ENCODE measurements at regions not wholly inside any gene's neighbourhood (a gene's known extent, or its start where the extent isn't known, plus 50 kb on each side); places are given as distances from the start of the nearest gene placed in this dataset.

DNA sequence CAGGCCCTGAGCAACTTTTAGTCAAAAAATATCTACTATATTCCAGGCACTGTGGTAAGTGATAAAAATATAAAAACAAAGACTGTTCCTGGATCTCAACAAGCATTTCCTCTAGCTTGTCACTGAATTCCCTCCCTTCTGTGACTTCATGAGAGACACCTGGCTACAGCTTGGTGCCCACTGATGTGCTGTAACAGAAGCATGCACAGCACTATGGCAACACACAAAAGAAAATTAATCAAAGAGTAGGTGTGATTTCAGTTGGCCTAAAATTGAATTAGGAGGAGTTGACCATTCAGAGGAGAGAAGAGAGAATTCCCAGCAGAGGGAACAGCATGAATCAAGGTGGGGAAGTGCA, 158.9 kb upstream of the LPP start:
- DNase-seq (ENCODE audit: extremely low read depth, low read depth) = no peak
- no peak overlapping the region for H3K4me3 ChIP-seq (replicated peaks; ENCODE audit: low read depth, low read length)
- TF ChIP-seq, protein P1, sequence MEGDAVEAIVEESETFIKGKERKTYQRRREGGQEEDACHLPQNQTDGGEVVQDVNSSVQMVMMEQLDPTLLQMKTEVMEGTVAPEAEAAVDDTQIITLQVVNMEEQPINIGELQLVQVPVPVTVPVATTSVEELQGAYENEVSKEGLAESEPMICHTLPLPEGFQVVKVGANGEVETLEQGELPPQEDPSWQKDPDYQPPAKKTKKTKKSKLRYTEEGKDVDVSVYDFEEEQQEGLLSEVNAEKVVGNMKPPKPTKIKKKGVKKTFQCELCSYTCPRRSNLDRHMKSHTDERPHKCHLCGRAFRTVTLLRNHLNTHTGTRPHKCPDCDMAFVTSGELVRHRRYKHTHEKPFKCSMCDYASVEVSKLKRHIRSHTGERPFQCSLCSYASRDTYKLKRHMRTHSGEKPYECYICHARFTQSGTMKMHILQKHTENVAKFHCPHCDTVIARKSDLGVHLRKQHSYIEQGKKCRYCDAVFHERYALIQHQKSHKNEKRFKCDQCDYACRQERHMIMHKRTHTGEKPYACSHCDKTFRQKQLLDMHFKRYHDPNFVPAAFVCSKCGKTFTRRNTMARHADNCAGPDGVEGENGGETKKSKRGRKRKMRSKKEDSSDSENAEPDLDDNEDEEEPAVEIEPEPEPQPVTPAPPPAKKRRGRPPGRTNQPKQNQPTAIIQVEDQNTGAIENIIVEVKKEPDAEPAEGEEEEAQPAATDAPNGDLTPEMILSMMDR (IDR thresholded peaks at IDR 0.05; ENCODE audit: low read depth, low read length, missing control alignments) = no peak

DNA sequence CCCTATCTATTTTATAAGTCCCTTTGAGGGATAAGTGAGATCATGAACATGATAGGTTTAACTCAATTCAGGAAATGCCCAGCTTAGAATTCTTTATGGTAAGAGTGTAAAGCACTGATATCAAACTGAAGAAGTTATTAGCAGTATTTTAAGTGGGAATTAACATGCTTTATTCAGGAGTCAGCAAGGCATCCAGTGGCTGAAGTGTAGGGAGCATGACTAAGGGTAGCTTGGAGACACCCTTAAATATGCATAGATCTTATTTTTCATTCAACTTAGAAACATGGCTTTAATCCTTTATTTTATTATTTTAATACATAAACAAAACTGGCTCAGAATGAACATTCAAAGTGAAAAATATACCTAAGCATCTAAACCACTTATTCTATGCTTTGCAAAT, 158.3 kb upstream of the LPP start:
- TF ChIP-seq, protein P1 (IDR thresholded peaks at IDR 0.05; ENCODE audit: low read depth, low read length, missing control alignments) = no peak
- no peak overlapping the region for H3K4me3 ChIP-seq (replicated peaks; ENCODE audit: low read depth, low read length)
- no peak for DNase-seq (ENCODE audit: extremely low read depth, low read depth)

DNA sequence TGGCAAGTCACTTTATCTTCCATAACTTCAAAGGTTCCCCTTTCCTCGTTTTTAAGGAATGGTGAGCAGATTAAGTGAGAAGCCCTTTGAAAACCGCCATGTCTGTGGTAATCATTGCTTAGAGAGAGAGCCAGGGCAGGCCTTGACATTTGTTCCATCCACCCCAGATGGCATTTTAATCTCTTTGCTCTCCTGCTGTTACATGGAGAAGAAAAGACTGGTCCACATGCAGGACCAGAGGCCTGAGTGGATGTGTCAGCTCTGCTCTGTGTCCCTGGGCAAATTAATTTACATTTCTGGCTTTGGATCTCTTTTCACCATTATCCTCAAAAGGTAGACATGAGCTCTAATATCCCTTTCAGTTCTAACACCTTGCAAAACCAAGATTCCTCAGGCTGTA, 157.3 kb upstream of the LPP start:
- TF ChIP-seq, protein P1 (IDR thresholded peaks at IDR 0.05; ENCODE audit: low read depth, low read length, missing control alignments) = no peak
- no peak for DNase-seq (ENCODE audit: extremely low read depth, low read depth)
- no peak overlapping the region for H3K4me3 ChIP-seq (replicated peaks; ENCODE audit: low read depth, low read length)

DNA sequence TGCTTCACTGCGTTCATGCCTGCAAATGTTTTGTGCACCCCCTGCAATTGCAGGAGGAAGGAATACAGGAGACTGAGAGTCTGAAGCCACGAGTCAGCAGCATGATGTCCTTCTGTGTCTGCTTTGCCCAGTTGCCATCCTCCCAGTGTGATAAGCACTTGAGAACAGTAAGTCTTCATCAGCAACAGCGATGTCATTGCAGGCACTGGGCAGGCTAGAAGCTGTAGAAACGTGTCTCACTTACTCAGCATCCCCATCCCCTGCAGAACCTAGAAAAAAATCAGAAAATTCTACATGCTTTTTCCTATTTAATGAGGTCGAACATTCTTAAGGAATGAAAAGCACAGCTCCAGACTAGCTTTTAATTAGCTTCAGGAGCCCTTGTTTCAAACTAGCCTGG, 156.5 kb upstream of the LPP start:
- DNase-seq (ENCODE audit: extremely low read depth, low read depth) = no peak
- TF ChIP-seq, protein P1 (IDR thresholded peaks at IDR 0.05; ENCODE audit: low read depth, low read length, missing control alignments) = no peak
- no peak overlapping the region for H3K4me3 ChIP-seq (replicated peaks; ENCODE audit: low read depth, low read length)

DNA sequence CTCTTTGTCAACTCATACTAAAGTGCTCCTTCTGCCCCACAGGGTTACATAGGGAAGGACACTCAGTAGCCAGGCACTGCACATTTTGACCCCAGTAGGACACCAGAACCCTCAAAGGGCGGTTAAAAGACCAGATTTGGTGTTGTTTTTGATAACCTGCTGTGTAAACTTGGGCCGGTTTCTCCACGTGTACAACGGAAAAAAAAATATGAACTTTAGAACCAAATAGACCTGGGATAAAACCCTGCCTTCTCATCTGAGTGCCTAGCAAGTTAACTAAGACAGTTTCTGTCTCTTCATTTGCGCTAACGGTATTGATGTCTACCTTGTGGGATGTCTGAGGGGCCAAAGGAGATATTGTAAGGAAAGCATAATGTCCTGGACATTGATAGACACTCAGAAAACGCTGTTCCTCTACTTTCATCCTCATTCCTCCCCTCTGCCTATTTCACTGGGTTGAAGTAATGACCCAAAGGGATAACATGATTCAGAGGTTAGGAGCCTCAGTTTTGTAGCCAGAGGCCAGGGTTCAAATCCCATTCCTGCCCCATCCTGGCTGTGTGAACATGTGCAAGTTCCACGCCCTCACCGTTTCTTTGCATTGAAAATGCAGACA, 155.9 kb upstream of the LPP start:
- TF ChIP-seq, protein P1 (IDR thresholded peaks at IDR 0.05; ENCODE audit: low read depth, low read length, missing control alignments) = no peak
- H3K4me3 ChIP-seq (replicated peaks; ENCODE audit: low read depth, low read length) = no peak overlapping the region
- no peak for DNase-seq (ENCODE audit: extremely low read depth, low read depth)

DNA sequence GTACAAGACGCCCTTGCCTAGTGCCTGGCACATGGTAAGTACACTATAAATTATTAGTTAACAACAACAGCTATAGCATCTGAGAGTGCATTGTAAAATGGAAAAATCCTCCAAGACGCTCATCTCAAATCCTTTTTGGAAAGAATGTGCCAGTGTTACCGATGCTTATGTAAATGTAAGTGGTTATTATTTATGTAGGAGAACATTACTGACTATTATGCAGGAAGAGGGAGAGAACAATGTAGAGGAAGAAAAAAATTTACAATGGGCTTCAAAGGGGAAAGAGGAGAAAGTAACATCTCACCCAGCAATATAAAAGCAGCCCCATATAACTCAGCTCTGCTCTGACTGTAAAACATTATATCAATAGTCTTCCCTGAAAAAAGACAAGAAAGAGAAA, 155.3 kb upstream of the LPP start:
- DNase-seq (ENCODE audit: extremely low read depth, low read depth) = no peak
- TF ChIP-seq, protein P1 (IDR thresholded peaks at IDR 0.05; ENCODE audit: low read depth, low read length, missing control alignments) = no peak
- H3K4me3 ChIP-seq (replicated peaks; ENCODE audit: low read depth, low read length) = no peak overlapping the region

DNA sequence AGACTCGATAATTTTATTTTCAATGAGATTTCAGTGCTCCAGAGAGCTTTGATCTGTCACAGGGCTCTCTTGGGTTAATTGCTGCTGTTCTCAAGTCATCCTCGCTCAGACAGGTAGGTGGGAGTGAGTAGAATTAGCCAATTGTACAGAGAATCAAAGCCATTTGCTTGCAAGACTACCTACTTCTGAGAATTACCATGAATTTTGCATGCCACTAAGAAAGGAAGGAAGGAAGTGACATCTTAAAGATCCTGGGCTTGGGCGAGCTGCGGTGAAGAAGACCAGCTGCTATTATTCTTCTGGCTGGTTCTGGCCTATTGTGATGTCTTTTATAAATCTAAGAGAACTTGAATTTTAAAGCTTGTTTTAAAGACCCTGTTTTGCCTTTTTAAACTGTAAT, 154.1 kb upstream of the LPP start:
- DNase-seq (ENCODE audit: extremely low read depth, low read depth) = no peak
- TF ChIP-seq, protein P1 (IDR thresholded peaks at IDR 0.05; ENCODE audit: low read depth, low read length, missing control alignments) = no peak
- no peak overlapping the region for H3K4me3 ChIP-seq (replicated peaks; ENCODE audit: low read depth, low read length)
